ENCODE measurements at regions not wholly inside any gene's neighbourhood (a gene's known extent, or its start where the extent isn't known, plus 50 kb on each side); places are given as distances from the start of the nearest gene placed in this dataset.
A peak's percentile ranks its signal among the peaks of the same experiment; 100 is the strongest.

DNA sequence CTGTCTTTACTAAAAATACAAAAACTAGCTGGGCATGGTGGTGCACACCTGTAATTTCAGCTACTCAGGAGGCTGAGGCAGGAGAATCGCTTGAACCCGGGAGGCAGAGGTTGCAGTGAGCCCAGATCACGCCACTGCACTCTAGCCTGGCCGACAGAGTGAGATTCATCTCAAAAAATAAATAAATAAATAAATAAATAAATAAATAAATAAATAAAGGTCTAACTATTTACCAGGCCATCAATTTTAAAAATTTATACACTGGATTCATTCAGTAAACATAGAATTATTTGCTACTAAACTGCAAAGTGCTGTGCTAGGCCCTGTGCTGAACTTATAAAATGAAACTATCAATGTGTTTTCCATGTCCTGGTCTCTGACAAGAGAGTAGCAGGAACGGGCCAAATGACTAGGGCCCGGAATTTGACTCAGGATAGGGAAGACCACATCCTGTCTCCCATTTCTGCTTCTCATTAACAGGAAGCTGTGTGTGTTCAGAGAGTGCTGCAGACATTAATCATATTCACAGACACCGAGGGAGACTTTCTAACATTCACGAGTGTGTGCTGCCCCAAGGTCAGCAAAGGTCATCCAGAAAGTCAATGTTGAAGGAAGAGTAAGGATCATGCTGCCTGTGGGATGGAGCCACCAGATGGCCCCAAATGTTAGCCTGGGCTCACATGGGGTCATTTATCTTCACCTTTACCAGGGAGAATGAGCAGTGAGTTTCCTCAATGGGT is 95.8 kb downstream of the SPP2 start:
- DNase-seq = no peak

- DNase-seq = no peak
These were observed 95.0 kb downstream of the SPP2 start for GRCh38 chr2:234145511-234145910.

DNA sequence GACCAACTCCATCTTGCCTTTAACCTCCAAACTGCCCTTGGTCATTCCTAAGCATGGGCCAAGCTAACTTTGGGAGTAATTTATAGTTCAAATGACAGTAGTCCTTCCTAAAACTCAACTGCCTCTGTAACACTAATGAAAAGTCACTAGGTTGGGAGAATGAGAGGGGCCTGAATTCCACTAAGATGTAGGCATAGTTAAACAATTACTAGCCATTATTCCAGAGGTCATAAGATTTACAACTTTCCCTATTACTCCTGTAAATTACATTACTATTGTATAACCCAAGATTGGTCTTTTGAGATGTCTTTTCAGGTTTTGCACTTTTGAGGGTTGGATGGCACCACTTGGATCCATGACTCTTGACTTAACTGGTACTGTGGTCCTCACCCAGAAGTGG is 94.6 kb downstream of the SPP2 start:
- DNase-seq = no peak

DNA sequence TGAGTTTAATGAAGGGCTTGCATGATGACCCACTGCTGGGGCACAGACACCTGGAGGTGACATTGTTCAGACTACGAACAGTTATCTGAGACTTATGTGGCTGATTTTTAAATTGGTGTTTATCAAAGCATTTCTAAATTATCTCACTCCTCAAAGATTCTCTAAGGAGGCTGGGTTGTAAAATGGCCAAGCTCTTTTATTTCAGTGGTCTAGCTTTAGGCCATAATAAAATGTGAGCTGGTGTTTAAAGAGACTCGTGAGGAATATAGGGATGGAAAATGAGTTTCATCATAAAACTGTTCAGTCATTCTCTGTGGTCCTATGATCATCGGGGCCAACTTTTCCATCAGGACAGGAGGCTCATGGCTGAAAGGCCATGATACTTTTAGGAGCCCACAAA is 93.4 kb downstream of the SPP2 start:
- no peak for DNase-seq

DNA sequence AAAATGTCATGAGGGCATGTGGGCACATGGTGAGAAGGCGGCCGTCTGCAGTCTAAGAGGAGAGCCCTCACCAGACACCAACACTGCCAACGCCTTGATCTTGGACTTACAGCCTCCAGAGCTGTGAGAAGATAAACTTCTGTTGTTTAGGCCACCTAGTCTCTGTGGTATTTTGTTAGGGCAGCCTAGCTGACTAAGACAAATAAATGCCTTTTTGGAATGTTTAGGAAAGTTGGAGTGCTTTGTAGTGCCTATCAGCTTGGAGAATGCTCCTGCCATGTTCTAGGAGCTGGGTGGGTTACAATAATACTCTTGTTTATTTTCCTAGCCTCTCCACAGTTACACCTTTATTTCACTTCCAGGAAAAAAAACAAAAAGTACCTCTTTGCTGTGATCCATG is 92.0 kb downstream of the SPP2 start:
- DNase-seq = no peak

GRCh38 chr2:234139755-234140154 is 89.3 kb downstream of the SPP2 start:
- no peak for DNase-seq

- DNase-seq = no peak
These were observed 88.3 kb downstream of the SPP2 start for GRCh38 chr2:234138836-234139235.

GRCh38 chr2:234137400-234138014 is 87.0 kb downstream of the SPP2 start:
- no peak for DNase-seq

DNA sequence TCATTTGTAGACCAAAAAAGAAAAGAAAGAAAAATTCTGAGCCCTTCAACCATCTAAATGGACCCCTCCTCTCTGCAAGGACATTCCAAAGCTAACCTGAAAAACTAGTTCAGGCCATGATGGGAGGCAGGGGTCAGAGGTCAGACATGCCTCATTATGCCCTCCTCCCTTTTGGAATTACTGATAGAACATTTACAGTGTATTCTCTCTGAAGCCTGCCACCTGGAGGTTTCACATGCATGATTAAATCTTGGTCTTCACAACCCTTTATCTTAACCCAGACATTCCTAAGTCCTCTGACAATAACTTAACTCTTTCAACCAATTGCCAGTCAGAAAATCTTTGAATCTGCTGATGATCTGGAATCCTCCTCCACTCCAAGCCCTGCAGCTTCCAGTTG is 86.0 kb downstream of the SPP2 start:
- DNase-seq = no peak

DNA sequence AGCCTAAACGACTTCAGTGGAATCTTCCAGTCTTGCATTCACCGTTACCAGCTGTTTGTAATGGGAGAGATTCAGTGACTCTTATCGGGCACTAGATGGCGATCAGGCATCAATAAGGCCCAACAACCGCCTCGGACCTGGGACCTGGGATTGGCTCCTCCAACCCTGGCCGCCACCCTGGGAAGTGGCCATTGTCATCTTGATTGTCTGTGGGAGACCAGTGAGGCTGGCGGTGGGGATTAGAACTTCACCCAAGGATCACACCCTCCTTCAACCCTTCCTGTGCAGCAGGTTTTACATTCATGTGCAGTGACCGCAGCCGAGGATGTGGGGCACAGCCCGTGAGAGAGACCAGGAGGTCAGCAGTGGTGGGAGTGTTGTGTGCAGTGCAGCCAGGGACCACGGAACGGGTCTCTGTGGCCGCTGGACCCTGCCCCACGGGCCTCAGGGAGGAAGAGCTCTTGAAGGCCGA is 85.3 kb downstream of the SPP2 start:
- peak; percentile 8 for DNase-seq

DNA sequence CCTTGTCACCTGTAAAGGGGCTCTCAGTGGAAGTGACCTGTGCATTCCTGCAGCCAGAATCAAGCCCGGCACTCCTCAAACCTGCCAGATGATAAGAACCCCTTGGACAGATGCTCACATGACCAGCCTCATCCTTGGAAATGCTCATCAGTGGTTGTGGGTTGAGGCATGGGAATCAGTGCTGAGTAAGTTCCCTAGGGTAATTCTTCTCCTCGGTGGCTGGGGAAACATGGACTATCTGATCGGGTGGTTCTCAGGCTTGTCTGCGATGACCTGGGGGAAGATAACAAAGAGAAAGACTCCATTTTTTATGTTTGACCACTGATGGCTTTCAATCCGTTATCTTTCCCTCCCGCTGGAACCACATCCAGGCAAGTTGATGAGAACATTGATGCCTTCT is 84.0 kb downstream of the SPP2 start:
- no peak for DNase-seq

GRCh38 chr2:234133004-234133403 is 82.5 kb downstream of the SPP2 start:
- DNase-seq = no peak

- DNase-seq = no peak
These were observed 80.3 kb downstream of the SPP2 start for GRCh38 chr2:234130777-234131181.

DNA sequence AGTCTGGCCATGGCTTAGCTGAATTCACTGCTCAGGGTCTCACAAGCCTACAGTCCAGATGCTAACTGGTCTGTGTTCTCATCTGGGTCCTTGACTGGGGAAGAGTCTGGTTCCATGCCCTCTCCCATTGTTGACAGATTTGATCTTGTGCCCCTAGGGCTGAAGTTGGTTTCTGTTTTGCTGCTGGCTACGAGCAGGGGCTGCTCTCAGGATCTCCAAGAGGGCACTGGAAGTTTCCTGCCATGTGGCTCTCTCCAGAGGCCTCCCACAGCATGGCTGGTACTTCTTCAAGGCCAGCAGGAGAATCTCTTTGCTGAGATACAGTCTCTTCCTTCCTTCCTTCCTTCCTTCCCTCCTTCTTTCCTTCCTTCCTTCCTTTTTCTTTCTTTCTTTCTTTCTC is 78.1 kb downstream of the SPP2 start:
- DNase-seq = no peak

Measured in DMS79 (cell line).